HG02840 (cell line): ENCODE measurements at regions not wholly inside any gene's neighbourhood (a gene's known extent, or its start where the extent isn't known, plus 50 kb on each side); places are given as distances from the start of the nearest gene placed in this dataset.

Experiments
- ATAC-seq: cut with Tn5 transposase; IDR thresholded peaks from one replicate; pipeline ENCODE4 v1.9.1; 2021; ENCODE audit warnings: mild to moderate bottlenecking, moderate library complexity, moderate number of reproducible peaks; ENCODE audit not compliant: unreplicated experiment, low FRiP score

DNA sequence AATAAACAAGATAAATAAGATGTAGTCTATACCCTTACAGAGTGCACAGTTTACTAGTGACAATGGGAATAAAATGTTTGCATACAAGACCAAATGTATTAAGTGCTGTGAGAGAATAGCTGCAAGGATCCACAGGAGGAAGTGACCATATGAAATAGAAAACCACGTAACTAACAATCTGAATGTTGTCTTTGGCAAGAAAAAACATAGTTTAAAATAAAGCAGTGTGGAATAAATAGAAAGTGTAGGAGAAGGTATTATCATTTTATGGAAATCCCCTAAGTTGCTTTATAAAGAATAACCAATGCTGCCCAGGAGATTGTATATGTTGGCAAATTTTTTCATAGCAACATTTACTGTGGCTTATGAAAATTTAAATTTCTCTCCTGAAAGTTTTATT lies 116.1 kb downstream of the PCDH7 start:
- no peak for ATAC-seq

DNA sequence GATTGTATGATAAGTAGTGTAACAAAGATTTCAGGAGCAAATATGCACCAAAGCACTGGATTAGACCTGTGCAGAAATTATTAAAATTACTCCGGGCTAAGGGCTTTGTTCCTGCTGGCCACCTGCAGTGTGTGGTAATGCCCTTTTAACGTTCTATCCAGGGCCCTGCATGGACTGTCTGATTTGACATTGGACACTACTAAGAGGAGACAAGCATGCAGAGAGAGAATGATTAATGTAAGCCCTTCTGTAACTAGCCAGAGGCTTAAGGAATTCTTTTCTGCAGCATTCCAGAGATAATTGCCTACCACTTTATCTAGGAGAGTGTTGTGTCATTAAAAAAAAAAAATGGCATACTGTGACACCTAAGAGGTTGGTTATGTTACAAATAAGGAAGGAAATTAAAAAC lies 117.0 kb downstream of the PCDH7 start:
- no peak for ATAC-seq

DNA sequence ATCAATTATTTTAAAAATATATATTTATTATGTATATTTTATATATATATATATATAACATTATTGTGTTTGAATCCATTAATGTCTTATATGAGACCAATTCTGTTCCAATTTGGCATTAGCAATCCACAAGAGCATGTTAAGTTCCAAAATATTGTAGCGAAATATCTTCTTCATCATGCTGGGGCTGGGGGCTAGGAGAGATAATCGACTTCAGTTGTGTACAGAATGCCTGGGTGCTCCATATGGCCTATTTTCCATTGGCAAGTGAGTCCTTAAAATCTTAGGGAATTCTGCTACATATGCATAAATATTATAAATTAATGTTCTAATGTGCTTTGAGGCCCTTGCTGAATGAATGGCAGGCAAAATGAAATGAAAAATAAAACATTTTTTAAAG lies 117.7 kb downstream of the PCDH7 start:
- ATAC-seq, result no peak

DNA sequence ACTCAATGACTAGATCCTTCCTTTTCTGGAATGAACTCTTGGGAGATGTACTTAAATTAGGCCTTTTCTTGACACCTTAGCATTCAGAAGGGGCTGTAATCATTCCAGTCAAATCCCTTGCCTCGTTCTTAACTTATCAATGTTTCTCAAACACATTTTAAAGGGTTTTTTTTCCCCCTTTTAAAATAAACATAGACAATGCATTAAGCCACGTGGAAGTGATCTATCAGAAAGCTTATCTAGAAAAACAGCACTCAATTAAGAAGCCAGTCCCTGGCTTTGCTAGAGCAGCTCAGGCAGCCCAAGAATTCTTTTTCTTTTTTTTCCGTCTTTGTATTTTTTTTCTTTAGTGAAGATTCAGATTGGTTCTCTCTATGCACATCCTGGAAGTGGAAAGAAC lies 118.2 kb downstream of the PCDH7 start:
- no peak for ATAC-seq

DNA sequence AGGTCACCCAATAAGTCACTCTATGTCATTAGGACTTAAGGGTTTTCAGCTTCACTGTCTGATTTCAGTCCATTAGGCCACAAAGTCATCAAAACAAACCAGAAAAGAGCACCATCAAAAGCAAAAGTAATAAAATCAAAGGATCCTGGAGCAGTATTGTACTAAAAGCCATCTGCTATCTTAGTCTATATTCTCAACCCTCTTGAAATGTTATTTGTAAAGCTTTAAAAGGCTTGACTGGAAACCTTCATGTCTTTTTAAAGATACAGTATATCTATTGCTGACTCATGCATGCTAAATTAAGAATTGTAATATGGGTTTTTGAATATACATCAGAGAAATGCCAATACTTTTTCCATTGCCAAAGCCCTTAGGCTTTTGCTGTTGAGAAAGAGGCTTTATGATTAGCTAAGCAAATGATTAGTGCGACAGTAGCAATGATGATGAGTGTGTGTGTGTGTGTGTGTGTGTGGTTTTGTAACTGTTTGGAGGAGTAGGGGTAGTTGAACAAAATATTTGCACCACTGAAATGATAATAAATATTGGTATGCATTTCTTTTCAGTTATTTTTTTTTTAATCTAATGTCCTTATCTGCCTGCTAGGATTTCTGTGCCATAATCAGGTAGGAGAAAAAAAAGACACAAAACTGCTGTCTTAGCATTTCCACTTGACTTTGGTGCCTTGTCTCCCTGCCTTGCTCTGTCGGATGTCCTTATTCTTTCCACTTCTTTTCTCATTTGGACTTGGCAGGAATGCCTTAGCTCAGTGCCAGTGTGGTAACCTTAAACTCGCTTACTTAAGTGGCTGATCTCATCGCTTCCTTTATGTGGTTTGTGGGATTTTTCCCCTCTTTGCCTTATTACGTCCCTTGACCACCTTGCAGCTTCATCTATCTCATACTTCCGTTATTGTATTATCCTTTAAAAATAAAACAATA lies 119.7 kb downstream of the PCDH7 start:
- no peak for ATAC-seq

DNA sequence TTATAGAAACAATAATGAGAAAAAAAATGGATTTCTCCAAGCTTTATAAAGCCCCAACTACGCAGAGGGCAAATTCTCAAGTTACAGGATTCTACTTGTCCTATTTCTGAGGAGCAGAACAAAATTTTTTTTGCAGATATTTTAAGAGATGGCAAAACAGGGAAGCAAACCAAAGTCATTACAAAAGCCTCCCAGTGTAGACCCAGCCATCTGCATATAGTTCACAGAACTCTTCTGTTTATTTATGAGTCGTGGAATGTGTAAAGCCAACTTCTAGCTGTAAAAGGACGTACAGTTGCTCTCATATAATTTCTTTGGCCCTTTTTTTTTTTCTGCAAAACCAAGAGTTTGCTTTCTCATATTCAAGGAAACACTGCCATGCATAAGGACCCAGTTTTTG lies 120.4 kb downstream of the PCDH7 start:
- ATAC-seq, result no peak

DNA sequence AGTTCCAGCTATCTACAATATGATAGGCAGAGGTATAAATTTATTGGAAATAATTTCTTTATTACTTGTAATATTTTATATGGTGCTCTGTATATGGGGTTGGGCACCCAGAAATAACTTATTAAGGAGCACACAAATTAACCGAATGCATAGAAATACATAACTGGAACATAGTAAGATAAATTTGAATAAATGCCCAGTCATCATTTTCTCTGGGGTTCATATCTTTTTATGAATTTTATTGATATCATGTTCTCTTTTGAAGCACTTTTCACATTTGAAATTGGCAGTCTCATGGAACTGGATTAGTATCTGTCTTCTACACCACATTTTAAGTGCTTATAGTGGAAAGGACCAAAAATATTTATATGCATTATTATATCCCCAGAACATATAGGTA lies 122.0 kb downstream of the PCDH7 start:
- ATAC-seq, result no peak

DNA sequence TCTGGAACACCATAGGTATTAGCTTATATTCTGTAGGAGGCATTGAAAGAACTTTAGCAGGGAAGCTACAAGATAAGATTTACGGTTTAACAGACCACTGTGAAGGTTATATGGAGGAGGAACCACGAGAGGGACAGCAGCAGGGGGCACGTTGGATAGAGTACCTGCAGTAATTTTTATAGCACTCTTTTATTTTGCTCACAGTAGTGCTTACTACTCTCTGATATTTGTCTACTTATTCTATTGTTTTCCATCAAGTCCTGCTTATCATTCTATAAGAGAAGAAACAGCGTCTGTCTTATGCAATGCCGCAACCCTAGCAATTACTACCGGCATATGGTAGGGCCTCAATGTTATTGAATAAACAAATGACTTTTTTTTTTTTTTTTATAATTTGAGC lies 122.5 kb downstream of the PCDH7 start:
- no peak for ATAC-seq

DNA sequence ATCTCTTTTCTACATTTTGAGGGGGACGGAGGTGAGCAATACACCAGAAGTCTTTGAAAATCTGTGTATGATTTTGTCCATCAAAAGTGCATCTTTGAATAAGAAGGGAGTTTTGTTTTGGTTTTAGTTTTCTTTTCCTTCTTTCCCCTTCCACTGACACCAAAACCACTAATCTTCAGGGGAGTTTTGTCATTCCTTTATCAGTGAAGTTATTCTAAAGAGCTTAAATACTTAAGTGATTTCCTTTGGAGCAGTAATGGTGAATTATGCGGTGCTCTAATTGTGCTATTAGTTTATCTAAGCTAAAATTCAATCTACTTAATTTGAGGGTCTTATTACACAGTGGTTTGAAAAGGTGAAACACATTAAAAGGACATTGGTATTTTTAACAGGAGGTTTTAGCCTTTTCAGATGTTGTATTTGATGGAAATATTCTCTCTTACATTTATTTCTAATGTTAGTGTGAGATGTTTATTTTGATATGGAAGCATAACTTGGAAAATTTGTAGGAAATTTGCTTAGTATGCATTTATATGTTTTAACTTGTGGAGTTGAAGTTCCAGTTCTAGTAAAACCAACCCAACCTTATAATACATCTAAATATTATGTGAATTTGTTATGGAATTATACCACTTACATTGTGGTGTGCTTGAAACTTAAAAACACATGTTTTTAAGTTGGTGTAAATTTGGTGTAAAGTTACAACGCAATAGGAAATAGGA lies 124.9 kb downstream of the PCDH7 start:
- ATAC-seq, result no peak

DNA sequence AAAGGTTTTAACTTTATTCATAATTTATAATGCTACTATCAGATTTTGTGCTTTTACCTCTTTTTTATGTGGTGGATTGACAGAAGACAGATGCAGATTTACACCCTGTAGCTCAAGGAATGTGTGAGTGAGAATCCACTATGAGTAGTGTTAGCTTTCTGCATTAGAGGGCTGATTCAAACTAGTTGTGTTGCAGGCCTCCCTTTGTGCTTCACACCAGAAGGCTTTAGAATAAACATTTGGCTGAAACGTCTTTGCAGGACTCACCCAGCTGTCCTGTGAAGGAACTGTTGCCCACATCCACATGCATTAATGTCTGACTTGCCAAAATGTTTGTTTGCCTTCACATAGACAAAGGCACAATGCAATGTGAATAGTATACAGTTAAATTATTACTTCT lies 127.0 kb downstream of the PCDH7 start:
- ATAC-seq, result no peak

DNA sequence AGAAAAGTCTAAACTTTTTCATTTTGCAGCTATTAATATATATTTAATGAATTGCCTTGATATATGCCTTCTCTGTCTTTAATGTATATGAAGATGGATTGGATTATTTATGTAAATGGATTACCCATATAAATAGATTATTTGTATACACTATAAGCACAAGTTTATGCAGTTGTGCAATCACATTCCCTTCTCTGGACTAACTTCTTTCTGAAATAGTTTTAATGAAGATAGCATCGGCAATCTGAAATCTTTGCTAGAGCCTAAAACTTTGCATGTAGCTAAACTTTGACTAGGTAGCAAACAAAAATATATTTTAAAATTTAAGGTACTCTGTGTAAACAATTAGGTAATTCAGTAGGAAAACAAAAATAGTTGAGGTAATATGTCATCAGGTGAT lies 127.8 kb downstream of the PCDH7 start:
- no peak for ATAC-seq

DNA sequence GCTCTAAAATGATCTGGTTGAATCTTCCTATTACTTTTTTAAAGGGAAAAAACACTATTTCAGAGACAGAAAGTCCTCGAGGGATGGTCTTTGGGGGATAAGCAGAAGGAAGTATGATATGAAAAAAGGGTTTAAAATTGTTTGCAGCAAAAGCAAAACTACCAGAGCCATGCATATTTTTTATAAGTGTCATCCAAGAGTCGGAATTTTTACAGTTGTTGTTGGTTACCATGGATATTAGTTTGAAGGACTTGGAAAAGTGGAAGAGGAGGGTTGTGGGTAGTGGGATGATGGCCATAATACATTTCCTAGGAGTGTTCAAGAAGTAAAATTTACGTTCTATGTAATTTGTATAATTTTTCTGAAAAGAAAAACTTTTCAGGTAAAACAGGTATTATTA lies 134.4 kb downstream of the PCDH7 start:
- ATAC-seq, result no peak

DNA sequence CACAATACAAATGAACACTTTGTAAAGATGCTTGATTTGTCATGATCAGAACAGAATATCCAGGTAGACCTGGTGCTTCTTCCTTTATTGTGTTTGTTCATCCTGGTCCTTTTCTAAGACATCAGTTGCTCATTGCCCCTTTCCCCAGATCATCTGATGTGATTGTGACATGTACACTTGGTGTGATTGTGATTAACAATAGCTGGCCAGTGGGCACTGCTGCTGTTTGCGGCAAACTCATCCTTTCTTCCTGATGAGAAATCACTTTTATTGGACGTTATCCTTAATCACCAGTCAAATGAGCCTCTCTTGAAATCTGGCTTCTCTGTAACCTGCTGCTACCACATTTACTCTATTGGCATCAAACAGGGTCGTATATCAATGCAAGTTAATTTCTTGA lies 135.1 kb downstream of the PCDH7 start:
- ATAC-seq, result no peak

DNA sequence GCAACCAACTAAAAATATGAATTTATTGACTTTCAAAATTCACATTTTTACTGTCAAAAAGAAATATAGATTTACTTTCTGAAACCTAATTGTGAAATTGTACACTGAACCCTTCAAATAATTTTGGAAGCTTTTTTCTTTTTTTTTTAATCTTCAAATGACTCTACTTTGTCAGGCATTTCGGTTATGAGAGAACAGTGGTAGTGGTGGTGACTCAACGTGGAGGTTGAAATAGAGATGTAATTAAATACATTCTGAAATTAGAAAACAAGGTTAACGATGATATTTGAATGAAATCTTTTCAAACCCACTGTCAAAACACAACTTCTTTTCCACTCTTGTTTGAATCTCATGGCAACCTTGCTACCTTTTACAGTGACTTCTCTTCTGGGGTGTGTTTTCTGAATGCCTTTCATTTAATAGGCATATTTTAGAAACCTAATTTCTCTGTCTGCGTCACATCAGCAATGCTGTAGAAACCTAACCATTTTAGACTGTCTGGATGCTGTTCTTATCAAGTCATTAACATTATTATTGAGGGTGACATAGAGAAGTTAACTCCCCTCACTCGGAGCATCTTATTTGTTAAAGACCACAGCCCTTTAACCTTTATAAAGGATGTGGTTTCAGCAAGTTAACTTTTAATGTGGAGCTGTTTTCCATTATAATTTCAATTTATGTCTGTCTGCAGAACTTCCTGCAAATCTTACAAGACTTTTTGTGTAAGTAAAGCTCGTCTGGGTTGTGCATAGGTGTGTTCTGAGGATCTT lies 136.8 kb downstream of the PCDH7 start:
- no peak for ATAC-seq

DNA sequence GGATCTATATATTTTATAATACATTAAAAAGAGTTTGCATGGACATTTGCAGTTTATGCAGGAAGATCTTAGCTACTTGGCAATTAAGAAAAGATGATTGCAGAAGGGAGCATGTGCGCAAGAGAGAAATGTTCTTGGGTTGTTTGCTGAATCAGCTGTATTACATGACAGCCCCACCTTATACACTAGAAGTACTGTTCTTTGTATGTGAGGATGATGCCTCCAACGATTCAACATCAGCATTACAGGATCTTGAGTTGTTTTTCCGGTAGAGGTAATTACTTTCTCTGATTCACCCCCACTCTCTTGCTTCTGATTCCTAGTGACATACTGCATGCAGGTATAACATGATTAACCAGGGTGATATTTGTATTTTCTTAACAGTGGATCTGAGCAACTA lies 140.8 kb downstream of the PCDH7 start:
- no peak for ATAC-seq

DNA sequence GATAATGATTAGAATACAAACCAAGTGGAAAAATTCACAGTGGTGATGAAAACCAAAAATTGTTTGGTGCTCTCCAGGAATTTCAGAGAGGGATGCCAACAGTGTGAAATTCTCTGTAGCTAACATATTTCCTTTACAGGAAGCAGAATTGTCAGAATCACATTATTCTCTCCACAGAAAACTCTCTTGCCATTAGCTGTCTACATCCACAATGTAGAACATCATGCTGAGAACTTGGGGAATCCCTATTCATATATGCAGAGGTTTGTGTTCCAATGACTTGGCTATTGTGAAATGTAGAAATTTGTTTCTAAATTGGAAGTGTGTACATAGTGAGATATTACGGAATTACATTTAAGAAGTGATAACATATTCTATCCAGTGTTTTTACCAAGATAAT lies 142.0 kb downstream of the PCDH7 start:
- no peak for ATAC-seq

DNA sequence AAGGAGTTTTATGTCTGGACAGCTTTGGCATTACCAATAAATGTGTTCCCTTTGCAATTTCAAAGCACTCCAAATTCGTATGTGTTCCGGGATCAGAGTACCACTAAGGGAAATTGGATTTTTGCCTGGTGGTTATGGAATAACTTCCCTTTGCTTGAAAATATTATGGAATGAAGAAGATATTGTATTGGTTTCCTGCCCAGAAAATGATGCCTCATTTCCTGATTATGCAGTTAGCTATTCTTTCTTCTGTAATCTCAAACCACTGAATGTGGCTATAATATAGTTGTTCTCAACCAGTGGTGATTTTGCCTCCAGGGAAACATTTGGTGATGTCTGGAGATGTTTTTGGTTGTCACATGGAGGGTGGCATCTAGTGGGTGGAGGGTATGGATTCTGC lies 142.9 kb downstream of the PCDH7 start:
- no peak for ATAC-seq

DNA sequence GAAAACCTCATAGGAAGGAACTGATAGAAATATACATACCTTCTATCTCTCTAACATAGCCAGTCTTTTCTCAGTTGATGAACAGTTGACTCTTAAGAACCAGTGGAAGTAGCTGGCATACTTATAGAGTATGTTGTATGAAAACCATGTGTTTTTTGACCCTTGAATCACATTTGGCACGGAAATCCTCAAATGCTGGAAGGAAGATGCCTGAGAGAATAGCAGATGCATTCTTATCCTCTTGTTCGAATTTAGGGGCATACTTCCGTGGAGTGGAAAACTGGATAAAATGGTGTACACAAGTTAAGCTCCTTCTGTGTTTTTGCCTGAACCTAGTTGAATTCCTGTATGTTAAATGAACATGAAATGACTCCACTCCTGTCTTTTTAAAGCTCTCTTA lies 145.5 kb downstream of the PCDH7 start:
- no peak for ATAC-seq

DNA sequence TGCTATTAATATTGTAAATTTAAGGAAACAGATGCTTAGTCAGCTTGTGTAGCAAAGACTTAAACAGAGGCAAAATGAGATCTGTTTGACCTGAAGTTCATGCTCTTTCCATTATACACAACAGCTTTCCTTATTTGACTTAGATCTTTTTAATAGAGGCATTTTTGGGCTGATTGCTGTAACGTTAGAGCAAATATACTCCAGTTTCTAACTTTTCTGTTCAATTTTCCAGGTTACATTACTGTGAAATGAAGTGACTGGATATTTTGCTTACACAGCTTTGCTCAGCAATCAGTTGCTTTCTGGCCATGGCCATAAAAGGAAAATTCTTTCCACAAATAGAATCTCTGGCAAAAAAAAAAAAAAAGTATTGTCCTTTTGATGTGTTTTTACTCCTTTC lies 146.2 kb downstream of the PCDH7 start:
- ATAC-seq, result no peak

DNA sequence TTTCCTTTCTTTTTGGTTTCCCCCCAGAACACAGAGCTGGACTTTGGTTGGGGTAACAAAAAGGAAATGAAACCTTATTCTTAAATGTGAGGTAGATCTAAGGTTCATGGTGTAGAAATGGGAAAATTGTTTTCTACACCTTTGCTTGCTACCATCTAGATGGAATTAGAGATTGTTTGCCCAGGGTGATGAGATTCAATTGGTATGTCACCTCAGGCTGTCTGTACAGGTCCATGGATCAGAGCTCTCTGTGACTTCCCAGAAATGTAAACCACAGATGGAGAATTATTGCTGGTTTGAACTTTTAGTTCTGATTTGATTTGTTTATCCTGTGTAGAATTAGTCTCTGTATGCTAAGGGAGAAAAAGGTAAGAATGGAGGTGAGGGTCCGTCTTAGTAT lies 146.7 kb downstream of the PCDH7 start:
- no peak for ATAC-seq

DNA sequence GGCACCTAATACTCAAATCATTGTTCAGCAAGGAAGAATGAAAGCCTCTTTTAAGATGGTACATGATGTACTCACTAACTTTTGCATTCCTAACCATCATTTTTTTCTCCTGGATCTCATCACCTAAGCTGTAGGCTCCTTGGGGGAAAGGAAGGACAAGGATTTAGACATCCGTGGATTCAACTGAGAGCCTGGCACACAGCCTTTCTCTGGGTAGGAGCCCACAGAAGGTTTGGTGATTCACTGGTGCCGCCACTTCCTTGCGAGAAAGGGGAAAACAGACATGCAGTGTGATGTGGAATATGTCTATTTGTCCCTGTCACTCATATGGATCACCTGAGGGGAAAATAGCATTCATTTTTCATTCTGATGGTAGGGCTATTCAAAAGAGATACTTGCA lies 147.3 kb downstream of the PCDH7 start:
- ATAC-seq, result no peak
